ENCODE measurements at regions not wholly inside any gene's neighbourhood (a gene's known extent, or its start where the extent isn't known, plus 50 kb on each side); places are given as distances from the start of the nearest gene placed in this dataset.

DNA sequence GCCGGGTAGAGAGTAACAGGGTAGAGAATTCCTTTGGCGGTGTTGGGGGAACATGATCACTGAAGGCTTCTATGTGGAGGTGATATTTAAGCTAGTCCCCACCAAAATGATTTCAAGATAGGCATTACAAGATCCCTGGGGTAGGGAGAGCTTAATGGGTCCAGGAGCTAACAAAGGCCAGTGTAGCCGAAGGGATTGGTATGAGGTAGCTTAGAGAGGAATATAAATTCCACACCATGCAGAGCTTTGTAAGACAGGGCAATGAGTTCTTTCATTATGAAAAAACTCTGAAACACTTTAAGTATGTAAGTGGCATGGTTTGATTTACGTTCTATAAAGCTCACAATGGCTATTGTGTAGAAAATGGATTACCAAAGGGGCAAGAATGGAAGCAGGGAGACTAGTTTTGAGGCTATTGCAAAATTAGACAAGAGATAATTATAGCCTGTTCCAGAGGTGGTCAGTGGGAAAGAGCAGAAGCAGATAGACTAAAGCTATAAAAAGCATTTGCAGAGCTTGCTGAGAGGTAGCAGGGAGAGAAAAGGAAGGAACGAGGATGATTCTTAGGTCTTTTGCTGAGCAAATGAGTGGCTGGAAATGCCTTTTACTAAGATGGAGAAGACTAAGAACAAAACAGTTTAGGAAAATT is 119.7 kb upstream of the SLC25A13 start:
- TF ChIP-seq SNAI2 (CRISPR knock-in tag; IDR thresholded peaks at IDR 0.05) (no peak), TCF4 (CRISPR knock-in tag; IDR thresholded peaks at IDR 0.05; ENCODE audit: borderline replicate concordance) (no peak), ZC3H10 (CRISPR knock-in tag; IDR thresholded peaks at IDR 0.05) (no peak), CSDC2 (CRISPR knock-in tag; IDR thresholded peaks at IDR 0.05) (no peak), ZFP3 (CRISPR knock-in tag; IDR thresholded peaks at IDR 0.05) (no peak), ESRRG (CRISPR knock-in tag; IDR thresholded peaks at IDR 0.05) (no peak), OSR1 (CRISPR knock-in tag; IDR thresholded peaks at IDR 0.05) (no peak), ZFP30 (CRISPR knock-in tag; IDR thresholded peaks at IDR 0.05) (no peak), RARB (CRISPR knock-in tag; IDR thresholded peaks at IDR 0.05) (no peak), ZNF8 (CRISPR knock-in tag; IDR thresholded peaks at IDR 0.05) (no peak), BACH2 (CRISPR knock-in tag; IDR thresholded peaks at IDR 0.05; ENCODE audit: borderline replicate concordance) (no peak), PPARA (CRISPR knock-in tag; IDR thresholded peaks at IDR 0.05; ENCODE audit: borderline replicate concordance) (no peak), TSHZ2 (CRISPR knock-in tag; IDR thresholded peaks at IDR 0.05) (no peak), ZNF70 (CRISPR knock-in tag; IDR thresholded peaks at IDR 0.05) (no peak), GLIS3 (CRISPR knock-in tag; IDR thresholded peaks at IDR 0.05) (no peak)
- TF ChIP-seq, protein P1, sequence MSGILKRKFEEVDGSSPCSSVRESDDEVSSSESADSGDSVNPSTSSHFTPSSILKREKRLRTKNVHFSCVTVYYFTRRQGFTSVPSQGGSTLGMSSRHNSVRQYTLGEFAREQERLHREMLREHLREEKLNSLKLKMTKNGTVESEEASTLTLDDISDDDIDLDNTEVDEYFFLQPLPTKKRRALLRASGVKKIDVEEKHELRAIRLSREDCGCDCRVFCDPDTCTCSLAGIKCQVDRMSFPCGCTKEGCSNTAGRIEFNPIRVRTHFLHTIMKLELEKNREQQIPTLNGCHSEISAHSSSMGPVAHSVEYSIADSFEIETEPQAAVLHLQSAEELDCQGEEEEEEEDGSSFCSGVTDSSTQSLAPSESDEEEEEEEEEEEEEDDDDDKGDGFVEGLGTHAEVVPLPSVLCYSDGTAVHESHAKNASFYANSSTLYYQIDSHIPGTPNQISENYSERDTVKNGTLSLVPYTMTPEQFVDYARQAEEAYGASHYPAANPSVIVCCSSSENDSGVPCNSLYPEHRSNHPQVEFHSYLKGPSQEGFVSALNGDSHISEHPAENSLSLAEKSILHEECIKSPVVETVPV (CRISPR knock-in tag; IDR thresholded peaks at IDR 0.05) = no peak
- TF ChIP-seq, protein P2, sequence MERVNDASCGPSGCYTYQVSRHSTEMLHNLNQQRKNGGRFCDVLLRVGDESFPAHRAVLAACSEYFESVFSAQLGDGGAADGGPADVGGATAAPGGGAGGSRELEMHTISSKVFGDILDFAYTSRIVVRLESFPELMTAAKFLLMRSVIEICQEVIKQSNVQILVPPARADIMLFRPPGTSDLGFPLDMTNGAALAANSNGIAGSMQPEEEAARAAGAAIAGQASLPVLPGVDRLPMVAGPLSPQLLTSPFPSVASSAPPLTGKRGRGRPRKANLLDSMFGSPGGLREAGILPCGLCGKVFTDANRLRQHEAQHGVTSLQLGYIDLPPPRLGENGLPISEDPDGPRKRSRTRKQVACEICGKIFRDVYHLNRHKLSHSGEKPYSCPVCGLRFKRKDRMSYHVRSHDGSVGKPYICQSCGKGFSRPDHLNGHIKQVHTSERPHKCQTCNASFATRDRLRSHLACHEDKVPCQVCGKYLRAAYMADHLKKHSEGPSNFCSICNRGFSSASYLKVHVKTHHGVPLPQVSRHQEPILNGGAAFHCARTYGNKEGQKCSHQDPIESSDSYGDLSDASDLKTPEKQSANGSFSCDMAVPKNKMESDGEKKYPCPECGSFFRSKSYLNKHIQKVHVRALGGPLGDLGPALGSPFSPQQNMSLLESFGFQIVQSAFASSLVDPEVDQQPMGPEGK (CRISPR knock-in tag; IDR thresholded peaks at IDR 0.05; ENCODE audit: borderline replicate concordance) = no peak
- ATAC-seq = no peak

- TF ChIP-seq TOX (CRISPR knock-in tag; IDR thresholded peaks at IDR 0.05; ENCODE audit: borderline replicate concordance) = no peak
- no peak for ATAC-seq
These were observed 118.4 kb upstream of the SLC25A13 start for GRCh38 chr7:96440328-96440727.

DNA sequence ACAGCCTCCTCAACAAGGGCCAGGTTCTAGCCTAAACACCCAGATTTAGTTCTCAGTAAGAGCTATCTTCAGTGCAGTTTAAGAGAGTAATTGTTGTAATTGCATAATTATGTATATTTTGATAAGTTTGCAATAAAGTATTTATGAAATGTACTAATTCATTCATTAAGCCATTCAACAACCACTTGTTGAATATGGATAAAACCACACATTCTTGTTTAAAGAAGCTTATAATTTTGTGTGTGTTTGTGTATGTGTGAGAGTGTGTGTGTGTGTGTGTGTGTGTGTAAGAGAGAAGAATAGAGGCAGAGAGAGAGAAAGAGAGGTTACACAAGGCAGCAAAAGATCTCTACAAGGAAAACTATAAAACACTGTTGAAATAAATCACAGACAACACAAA is 115.0 kb upstream of the SLC25A13 start:
- ATAC-seq = no peak

DNA sequence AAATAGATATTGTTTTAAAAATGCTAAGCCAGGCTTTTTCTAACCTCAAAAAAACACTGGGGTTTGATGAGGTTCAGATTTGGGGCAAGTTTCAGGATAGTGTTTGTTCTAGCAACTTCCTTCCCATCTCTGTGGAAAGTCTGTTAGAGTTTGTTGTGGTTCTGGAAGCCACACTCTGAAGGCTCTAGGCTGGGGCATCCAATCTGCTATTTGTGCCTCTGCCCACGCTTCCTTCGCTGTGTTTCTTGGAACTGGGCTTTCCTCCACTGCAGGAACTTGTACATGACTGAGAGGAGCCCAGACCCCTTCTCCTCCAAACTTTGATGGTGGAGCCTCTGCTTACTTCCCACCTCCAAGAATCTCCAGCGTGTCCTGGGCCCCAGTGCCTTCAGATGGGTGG is 108.5 kb upstream of the SLC25A13 start:
- no peak for ATAC-seq
- TF ChIP-seq POU6F1 (CRISPR knock-in tag; IDR thresholded peaks at IDR 0.05; ENCODE audit: borderline replicate concordance, low read depth) = no peak
- no peak for TF ChIP-seq PPARA (CRISPR knock-in tag; IDR thresholded peaks at IDR 0.05; ENCODE audit: borderline replicate concordance)
- no peak for TF ChIP-seq ZNF565 (CRISPR knock-in tag; conservative IDR thresholded peaks at IDR 0.05; ENCODE audit: low read depth)
- TF ChIP-seq OSR1 (CRISPR knock-in tag; IDR thresholded peaks at IDR 0.05) = no peak
- TF ChIP-seq TCF4 (CRISPR knock-in tag; IDR thresholded peaks at IDR 0.05; ENCODE audit: borderline replicate concordance) = no peak
- TF ChIP-seq ZNF8 (CRISPR knock-in tag; IDR thresholded peaks at IDR 0.05) = no peak
- no peak for TF ChIP-seq SNAI2 (CRISPR knock-in tag; IDR thresholded peaks at IDR 0.05)
- TF ChIP-seq, protein P2 (CRISPR knock-in tag; IDR thresholded peaks at IDR 0.05; ENCODE audit: borderline replicate concordance) = no peak
- no peak for TF ChIP-seq ZFP30 (CRISPR knock-in tag; IDR thresholded peaks at IDR 0.05)

More for the DNA sequence above, 115.0 kb upstream of the SLC25A13 start:
- TF ChIP-seq ZFP3 (CRISPR knock-in tag; IDR thresholded peaks at IDR 0.05) (no peak), ZNF70 (CRISPR knock-in tag; IDR thresholded peaks at IDR 0.05) (no peak), POU6F1 (CRISPR knock-in tag; IDR thresholded peaks at IDR 0.05; ENCODE audit: borderline replicate concordance, low read depth) (no peak), CSDC2 (CRISPR knock-in tag; IDR thresholded peaks at IDR 0.05) (no peak), PPARA (CRISPR knock-in tag; IDR thresholded peaks at IDR 0.05; ENCODE audit: borderline replicate concordance) (no peak), RARB (CRISPR knock-in tag; IDR thresholded peaks at IDR 0.05) (no peak)
